Neutrophil (primary cell): ENCODE measurements at regions not wholly inside any gene's neighbourhood (a gene's known extent, or its start where the extent isn't known, plus 50 kb on each side); places are given as distances from the start of the nearest gene placed in this dataset.

Experiments used
- H3K27ac ChIP-seq: fragments of 200-600 bp; sonication (generic); 2 replicates; pipeline ENCODE4 v1.5.1; 2016; ENCODE audit warnings: mild to moderate bottlenecking, moderate library complexity
- H3K27me3 ChIP-seq: fragments of 200-600 bp; sonication (generic); 2 replicates; pipeline ENCODE4 v1.6.0; 2016; ENCODE audit warnings: mild to moderate bottlenecking
- H3K36me3 ChIP-seq: fragments of 200-600 bp; sonication (generic); 2 replicates; pipeline ENCODE4 v1.5.1; 2017
- H3K4me1 ChIP-seq, 2 experiments: fragments of 200-600 bp in 1 of 2; sonication (generic) in 1 of 2; 1 replicate in 1 of 2; 2 replicates in 1 of 2; pipeline versions ENCODE4 v1.5.1 to v1.6.1; 2013 to 2016; ENCODE audit warnings: low read depth in 1 of 2, low read length in 1 of 2, mild to moderate bottlenecking in 1 of 2, moderate library complexity in 1 of 2; ENCODE audit not compliant: control insufficient read depth in 1 of 2, insufficient read depth in 1 of 2
- H3K4me3 ChIP-seq, 2 experiments: fragments of 200-600 bp in 1 of 2; sonication (generic) in 1 of 2; 1 replicate in 1 of 2; 2 replicates in 1 of 2; pipeline ENCODE4 v1.5.1; 2013 to 2016; ENCODE audit warnings: low read depth in 1 of 2, low read length in 1 of 2, mild to moderate bottlenecking in 1 of 2, moderate library complexity in 1 of 2
- H3K9me3 ChIP-seq: fragments of 200-600 bp; sonication (generic); 2 replicates; pipeline ENCODE4 v1.5.1; 2016
- CTCF ChIP-seq: fragments of 200-600 bp; sonication (generic); IDR thresholded peaks from 2 replicates; pipeline ENCODE4 v1.5.1; 2016; ENCODE audit warnings: antibody characterized with exemption

GRCh38 chr18:55779691-55780585, 191.9 kb upstream of the TCF4 start:
- H3K4me3 ChIP-seq: peak overlapping the region; percentile 31 to 53
- H3K9me3 ChIP-seq: no peaks in the 10 kb centered on the region
- H3K4me1 ChIP-seq: peaks cover 14 to 22% of the 10 kb centered on the region in 2 experiments
- H3K27me3 ChIP-seq: peaks cover 58% of the 10 kb centered on the region
- no peaks in the 10 kb centered on the region for H3K36me3 ChIP-seq
- H3K27ac ChIP-seq: no peak overlapping the region
- no peak for TF ChIP-seq CTCF

GRCh38 chr18:55778788-55779690, 191.0 kb upstream of the TCF4 start:
- no peak overlapping the region for H3K27ac ChIP-seq
- H3K27me3 ChIP-seq: peaks cover 58% of the 10 kb centered on the region
- peak overlapping the region; percentile 31 to 53 for H3K4me3 ChIP-seq
- no peaks in the 10 kb centered on the region for H3K36me3 ChIP-seq
- TF ChIP-seq CTCF: no peak
- peaks cover 14 to 22% of the 10 kb centered on the region in 2 experiments for H3K4me1 ChIP-seq
- no peaks in the 10 kb centered on the region for H3K9me3 ChIP-seq

- no peaks in the 10 kb centered on the region for H3K9me3 ChIP-seq
- no peak overlapping the region for H3K4me3 ChIP-seq
- peaks cover 52% of the 10 kb centered on the region for H3K27me3 ChIP-seq
- no peaks in the 10 kb centered on the region for H3K36me3 ChIP-seq
- H3K4me1 ChIP-seq: peaks cover 14 to 22% of the 10 kb centered on the region in 2 experiments
- no peak overlapping the region for H3K27ac ChIP-seq
- TF ChIP-seq CTCF: no peak
Measured at GRCh38 chr18:55777666-55778304, 189.8 kb upstream of the TCF4 start.

- TF ChIP-seq CTCF: no peak
- peaks cover 14 to 22% of the 10 kb centered on the region in 2 experiments for H3K4me1 ChIP-seq
- H3K4me3 ChIP-seq: no peak overlapping the region
- H3K36me3 ChIP-seq: no peaks in the 10 kb centered on the region
- no peaks in the 10 kb centered on the region for H3K9me3 ChIP-seq
- H3K27ac ChIP-seq: no peak overlapping the region
- peaks cover 34% of the 10 kb centered on the region for H3K27me3 ChIP-seq
Measured at GRCh38 chr18:55775972-55776371, 188.0 kb upstream of the TCF4 start.

- TF ChIP-seq CTCF: no peak
- Histone ChIP-seq H3K36me3 (no peaks in the 10 kb centered on the region), H3K27me3 (peaks cover 19% of the 10 kb centered on the region), H3K27ac (no peak overlapping the region), H3K4me1 (peaks cover 6 to 12% of the 10 kb centered on the region in 2 experiments), H3K9me3 (no peaks in the 10 kb centered on the region), H3K4me3 (no peak overlapping the region)
Measured at GRCh38 chr18:55774505-55774904, 186.5 kb upstream of the TCF4 start.
